ENCODE measurements at regions not wholly inside any gene's neighbourhood (a gene's known extent, or its start where the extent isn't known, plus 50 kb on each side); places are given as distances from the start of the nearest gene placed in this dataset.

- H3K9ac ChIP-seq (ENCODE audit: low read depth in 1 of 2, low read length in 2 of 2) = no peak overlapping the region
- DNase-seq (ENCODE audit: low spot score) = no peak
- H3K4me1 ChIP-seq (ENCODE audit: control insufficient read depth in 4 of 4, insufficient read depth in 4 of 4, low read length in 3 of 4) = no peaks in the 10 kb centered on the region
- no peaks in the 10 kb centered on the region for H3K9me3 ChIP-seq (ENCODE audit: control insufficient read depth in 4 of 4, low read length in 3 of 4)
- H3K27ac ChIP-seq (ENCODE audit: low read depth in 1 of 2, low read length in 2 of 2) = no peak overlapping the region
- TF ChIP-seq RAD21 (IDR thresholded peaks at IDR 0.05) (no peak), ZBTB33 (IDR thresholded peaks at IDR 0.05) (no peak), HNF4G (IDR thresholded peaks at IDR 0.05) (no peak), RXRA (IDR thresholded peaks at IDR 0.05) (no peak), CTCF (IDR thresholded peaks at IDR 0.05; ENCODE audit: low read depth, low read length, missing input control) (no peak), FOXA1 (IDR thresholded peaks at IDR 0.05) (no peak), MAX (IDR thresholded peaks at IDR 0.05) (no peak), YY1 (IDR thresholded peaks at IDR 0.05) (no peak), REST (IDR thresholded peaks at IDR 0.05) (no peak), NR2F2 (IDR thresholded peaks at IDR 0.05) (no peak), TAF1 (conservative IDR thresholded peaks at IDR 0.05) (no peak), HNF4A (conservative IDR thresholded peaks at IDR 0.05) (no peak), EGR1 (IDR thresholded peaks at IDR 0.05; ENCODE audit: low read depth in 2 of 2) (no peak), GABPA (IDR thresholded peaks at IDR 0.05 in 1 of 2, conservative IDR thresholded peaks at IDR 0.05 in 1 of 2) (no peak), JUND (IDR thresholded peaks at IDR 0.05) (no peak), SP1 (IDR thresholded peaks at IDR 0.05) (no peak), FOXA2 (IDR thresholded peaks at IDR 0.05) (no peak), ATF3 (IDR thresholded peaks at IDR 0.05) (no peak)
- no peak overlapping the region for H3K4me3 ChIP-seq (ENCODE audit: low read depth in 1 of 3, low read length in 3 of 3)
- peaks cover 0 to 3% (median 0%) of the 10 kb centered on the region in 4 donors for H3K27me3 ChIP-seq (ENCODE audit: control insufficient read depth in 4 of 4, insufficient read depth in 4 of 4, low read length in 3 of 4)
- 77% methylated on average over 2 of the region's 2 CpGs for whole genome bisulfite sequencing
- H3K36me3 ChIP-seq (ENCODE audit: control insufficient read depth in 4 of 4, insufficient read depth in 3 of 4, low read depth in 1 of 4, low read length in 3 of 4) = no peaks in the 10 kb centered on the region
Observed at GRCh38 chr17:71337938-71338337, 782.9 kb upstream of the SOX9 start.

Data from liver (tissue), 8 donors.